ENCODE measurements at regions not wholly inside any gene's neighbourhood (a gene's known extent, or its start where the extent isn't known, plus 50 kb on each side); places are given as distances from the start of the nearest gene placed in this dataset.

DNA sequence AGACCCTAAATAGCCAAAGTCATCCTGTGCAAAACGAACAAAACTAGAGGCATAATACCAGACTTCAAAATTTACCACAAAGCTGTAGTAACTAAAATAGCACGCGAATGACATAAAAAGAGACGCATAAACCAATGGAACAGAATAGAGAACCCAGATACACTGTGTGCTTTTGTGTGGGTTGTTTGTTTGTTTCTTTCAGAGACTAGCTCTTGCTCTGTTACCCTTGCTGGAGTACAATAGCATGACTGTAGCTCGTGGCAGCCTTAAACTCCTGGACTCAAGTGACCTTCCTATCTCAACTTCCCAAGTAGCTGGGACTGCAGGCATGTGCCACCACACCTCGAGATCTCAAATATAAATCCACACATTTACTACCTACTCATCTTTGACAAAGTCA is 1314.6 kb upstream of the GBE1 start:
- no peak for DNase-seq

DNA sequence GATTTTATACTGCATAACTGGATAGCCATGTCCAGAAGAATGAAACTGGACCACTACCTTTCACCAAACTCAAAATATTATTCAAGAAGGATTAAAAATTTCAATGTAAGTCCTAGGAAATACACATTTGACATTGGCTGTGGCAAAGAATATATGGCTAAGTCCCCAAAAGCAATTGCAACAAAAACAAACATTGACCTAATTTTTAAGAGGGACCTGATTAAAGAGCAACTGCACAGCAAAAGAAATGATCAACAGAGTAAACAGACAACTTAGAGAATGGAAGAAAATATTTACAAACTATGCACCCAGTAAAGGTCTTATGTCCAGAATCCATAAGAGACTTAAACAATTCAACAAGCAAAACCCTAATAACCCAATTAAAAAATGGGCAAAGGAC is 1313.0 kb upstream of the GBE1 start:
- DNase-seq: no peak

DNA sequence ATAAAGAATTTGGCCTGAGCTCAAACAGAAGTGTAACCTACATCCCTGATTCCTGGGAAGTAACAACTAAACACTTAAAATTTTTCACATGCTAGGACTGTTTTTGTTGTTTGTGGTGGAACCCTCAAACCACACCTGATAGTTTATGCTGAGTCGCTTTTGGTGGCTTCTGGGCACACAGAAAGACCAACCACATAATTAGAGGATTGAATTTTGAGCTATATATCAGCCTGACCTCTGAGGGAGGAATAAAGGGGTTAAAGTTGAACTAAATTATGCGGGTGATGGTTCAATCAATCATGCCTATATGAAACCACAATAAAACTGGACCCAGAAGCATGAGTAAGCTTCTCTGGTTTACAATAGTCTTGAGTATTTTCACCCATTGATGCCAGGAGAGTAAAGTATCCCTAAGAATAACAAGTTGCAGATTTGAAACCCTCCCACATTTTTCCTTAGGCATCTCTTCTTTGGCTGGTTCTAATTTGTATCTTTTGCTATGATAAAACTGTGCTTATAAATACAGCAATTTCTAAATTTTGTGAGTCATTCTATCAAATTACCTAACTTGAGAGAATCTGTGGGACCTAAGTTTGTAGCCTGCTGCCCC is 1304.5 kb upstream of the GBE1 start:
- no peak for DNase-seq

DNA sequence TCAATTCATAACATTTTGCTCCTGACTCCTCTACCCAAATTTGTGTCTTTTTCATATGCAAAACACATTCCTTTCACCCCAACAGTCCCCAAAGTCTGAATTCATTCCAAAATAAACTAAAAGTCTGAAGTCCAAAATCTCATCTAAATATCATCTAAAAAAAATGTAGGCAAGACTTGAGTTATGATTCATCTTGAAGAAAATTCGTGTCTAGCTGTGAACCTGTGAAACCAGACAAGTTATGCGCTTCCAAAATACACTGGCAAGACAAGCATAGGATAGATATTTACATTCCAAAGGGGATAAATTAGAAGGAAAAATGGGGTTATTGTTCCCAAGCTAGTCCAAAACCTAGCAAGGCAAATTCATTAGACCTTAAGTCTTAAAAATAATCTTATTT is 1302.0 kb upstream of the GBE1 start:
- no peak for DNase-seq

DNA sequence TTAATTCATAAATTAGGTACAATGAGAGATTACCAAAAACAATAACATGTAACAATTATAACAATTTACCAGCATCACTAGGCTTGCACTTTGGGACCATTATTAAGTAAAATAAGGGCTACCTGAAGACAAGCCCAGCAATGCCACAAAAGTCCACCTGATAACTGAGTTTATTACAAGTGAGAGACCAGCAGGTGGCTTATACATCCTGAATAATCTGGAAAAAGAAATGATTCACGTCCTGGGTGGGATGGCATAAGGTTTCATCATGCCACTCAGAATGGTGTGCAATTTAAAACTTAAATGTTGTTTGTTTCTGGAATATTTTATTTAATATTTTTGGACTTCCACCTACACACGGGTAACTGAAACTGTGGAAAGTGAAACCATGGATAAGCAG is 1287.1 kb upstream of the GBE1 start:
- DNase-seq: no peak

DNA sequence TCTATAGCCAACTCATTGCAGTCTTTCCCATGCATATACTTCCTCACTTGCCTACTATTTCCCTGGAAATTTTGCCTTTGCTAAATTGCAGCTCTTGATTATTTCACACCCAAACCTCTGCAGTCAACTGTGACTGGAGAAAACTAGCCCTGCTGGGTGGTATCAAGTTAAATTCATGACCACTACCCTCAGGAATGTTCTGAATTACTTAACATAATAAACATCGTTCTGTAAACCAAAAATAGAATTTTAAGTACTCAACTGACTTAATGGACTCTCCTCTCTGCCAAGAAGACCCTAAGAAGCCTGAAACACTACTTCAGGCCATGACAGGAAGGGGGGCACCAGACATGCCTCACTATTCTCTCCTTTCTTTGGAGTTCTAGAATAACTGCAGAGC is 1278.0 kb upstream of the GBE1 start:
- DNase-seq: no peak

DNA sequence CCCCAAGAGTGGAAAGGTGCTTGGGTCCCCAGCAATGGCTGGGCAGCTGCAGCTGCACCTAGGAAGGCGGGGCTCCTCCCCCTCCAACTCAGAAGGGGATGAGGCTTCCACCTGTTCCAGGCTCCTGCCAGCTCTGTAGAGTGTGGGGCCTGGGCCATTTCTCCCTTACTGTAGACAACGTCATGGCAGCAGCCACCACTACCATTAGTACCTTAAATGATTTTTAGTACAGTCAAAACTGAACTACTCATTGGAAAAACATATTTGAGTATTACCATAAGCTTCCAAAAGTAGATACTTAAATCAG is 1274.2 kb upstream of the GBE1 start:
- no peak for DNase-seq

DNA sequence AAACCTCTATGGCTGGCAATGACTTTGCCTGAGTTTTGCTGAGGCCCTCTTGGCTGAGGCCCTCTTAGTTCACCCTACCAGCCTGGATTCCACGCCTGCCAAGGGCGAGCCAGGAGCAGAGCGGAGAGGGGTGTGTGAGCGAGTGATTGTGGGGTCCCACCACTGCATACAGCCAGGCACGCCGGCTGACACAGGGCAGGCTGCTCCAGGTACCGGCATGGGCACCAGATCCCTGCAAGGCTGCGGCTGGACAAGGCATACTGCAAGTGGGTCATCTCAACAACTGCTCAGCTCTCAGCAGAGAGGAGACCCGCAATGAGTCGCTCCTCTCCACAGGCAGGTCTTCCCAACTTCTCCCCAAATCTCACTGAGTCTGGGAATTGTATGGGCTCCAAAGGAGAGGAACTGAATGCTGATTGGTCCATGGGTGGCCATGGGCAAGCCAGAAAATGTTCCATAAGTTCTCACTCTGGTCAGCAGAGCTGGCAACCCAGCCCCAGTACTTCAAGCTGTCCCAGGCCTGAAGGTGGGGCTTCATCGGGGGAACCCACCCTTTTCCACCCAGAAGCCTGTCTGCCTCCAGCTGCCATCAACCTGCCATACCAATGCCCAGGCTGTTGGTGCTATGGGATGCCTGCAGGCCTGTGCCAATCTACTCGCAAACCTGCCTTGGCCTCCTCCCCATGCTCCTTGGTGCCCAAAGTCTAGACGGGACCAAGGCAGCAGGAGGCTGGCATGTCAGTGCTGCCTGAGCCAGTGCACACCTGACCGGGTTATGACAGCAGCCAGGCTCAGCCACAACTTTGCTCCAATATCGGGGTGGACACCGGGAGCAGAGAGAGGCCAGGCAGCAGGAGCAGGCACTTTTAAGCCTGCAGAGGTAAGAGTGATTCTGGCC is 1273.6 kb upstream of the GBE1 start:
- DNase-seq: no peak

DNA sequence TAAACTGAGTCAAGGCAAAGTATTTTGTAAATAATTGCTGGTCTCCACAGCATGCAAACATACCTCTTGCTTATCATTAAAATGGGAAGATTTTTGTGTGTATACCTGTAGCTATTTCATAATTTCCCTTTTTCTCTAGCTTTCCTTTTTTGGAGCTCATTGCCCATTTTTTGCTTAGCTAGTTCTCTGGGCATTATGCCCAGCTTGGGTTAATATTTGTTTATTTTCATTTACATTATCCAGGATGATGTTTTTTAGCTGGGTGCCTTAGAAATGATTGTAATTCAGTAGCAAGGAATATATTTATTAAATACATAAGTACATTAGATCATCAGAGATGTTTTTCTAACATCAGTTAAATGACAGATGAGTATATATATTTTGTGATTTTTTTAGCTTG is 1271.7 kb upstream of the GBE1 start:
- peak; percentile 16 to 50 for DNase-seq

DNA sequence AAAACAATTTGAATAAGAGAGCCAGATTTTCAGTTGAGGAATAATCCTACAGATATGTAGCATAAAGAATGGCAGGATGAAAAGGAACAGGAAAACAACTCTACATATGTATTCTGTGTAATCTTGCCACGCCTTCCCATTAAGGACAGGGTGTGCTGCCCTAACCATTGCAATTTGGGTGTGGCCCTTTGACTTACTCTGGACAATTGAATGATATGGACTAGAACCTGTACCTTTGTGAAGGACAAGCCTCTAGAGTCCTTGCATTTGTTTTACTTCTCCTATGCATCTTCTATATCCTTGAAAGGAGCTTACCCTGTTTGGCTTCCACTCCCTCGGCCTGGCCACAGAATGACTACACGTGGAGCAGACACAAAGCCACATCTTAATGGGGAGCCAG is 1261.6 kb upstream of the GBE1 start:
- no peak for DNase-seq

DNA sequence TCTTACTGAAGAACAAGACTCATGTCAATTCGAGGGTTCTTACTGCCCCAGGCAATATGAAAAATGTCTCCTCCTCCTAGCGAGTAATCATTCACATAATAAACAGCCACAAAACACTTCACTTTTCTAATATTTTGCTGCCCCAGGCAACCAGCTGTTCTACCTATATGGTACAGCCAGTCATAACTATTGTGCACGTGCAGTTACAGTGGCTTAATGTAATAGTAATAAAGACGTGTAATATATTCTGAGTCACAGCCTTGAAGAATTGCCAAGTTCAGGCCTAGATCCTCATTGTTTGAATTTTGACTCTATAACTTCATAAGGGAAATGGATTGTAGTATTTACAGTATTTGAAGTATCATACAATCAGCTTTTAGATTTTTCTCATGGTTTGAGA is 1250.0 kb upstream of the GBE1 start:
- DNase-seq: no peak

DNA sequence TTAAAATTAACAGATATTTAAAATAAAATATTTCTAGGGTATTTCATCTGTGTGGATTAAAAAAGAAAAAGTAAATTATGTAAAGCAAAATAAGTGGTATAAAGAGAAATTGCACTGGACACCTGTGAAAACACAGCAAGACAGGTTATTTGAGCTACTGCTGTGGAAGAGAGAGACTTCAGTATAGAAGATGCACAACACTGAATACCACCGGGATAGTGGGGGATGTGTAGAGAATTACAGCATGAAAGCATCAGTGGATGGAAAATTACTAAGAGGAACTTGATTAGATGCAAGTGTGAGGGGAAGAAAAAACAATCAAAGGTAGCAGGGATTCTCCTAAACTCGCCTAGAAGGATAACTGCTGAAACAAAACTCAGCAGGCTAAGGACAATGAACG is 1242.5 kb upstream of the GBE1 start:
- DNase-seq: peak in 1 of 2 experiments; percentile 7

DNA sequence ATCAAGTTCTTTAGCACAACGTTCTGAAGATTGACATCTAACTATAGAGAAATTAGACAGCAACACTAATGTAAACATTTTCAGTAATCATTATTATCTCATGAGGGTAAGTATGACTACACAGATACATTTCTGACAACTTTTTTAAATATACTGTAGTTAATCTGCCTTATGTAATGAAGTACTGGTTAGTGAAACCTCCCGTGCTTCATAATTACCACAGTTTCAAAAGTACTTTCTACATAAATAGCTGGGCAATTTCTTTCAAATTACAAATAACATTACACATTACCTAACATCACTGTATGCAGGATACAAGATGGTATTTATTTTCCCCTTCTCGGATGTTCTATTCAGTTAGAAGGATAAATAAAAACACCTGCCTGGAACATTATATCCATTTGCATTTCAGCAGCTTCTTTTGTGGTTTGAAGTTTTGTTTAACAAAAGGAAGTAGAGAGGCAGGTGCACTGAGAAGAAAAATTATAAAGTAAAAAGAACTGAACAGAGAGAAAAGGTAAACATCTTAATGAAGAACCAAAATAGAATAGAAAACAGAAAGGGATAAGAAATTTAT is 1241.5 kb upstream of the GBE1 start:
- DNase-seq: peak in 1 of 2 experiments; percentile 63

DNA sequence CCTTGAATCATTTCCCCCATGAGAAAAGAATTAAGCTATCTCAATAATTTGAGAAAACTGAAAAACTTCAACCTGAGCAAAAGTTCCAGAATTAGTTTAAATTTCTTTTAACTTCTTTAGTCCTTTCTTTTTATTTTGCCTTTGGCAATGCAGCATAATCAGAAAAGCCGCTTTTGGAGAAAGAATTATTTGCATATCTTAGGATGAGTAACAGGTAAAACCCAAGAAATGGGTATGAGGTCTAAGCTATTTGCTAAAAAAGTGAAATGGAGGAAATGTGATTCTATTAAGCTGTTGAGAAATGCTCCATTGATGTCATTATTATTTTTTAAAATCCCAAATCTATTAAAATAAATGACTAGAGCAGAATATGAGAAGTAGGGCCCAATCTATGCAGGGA is 1238.3 kb upstream of the GBE1 start:
- no peak for DNase-seq

DNA sequence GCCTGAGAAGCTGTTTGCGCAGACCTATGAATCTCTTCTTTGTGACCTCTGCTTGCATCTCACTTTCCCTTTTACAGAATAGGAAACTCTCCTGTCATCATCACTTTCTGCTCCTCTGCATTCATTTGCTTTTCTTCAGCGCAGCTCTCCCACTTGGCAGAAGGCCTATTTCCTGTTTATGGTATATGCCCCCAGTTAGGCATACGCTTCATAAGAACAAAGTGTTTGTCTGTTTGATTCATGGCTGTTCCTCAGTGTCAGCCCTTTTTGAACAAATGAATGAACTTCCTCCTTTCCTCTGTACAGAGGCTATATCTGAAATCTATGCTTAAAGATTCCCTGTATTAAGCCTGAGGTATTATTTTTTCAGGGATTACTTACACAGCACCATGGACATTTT is 1216.9 kb upstream of the GBE1 start:
- peak in 1 of 2 experiments; percentile 7 for DNase-seq

DNA sequence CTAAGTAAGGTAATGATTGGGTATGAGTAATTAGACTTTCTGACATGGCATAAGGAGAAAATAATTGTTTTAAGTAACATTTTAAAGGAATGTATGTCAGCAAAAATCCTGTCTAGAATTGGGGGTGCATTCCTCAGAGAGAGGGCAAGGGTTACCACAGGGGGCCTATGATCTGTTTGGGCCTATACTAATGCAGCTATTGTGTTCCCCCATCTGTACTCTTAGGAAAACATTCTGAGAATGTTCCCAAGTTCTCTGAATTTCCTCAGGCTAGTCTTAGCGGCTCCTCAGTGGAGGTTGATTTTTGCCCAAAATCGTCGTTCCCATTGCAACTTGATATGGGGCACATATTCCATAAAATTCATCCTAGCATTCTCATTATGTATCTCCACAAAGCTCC is 1216.4 kb upstream of the GBE1 start:
- no peak for DNase-seq

DNA sequence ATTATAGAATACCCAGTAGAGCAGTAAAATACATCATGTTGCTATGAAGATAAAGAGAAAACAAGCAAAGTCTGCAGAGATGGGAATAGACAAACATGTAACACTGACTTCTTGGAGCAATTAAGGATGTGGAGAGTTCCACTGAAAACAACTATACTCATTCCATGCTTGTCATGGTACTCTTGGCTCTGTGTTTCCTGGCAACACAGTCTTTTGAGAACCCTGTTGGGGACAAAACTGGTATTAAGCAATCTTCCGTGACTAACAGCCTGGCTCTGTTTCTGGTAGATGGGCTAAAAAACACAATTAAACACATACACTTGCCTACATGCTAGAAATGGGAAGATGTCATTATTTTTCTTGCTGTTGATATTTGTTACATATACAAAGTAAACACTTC is 1212.3 kb upstream of the GBE1 start:
- no peak for DNase-seq

DNA sequence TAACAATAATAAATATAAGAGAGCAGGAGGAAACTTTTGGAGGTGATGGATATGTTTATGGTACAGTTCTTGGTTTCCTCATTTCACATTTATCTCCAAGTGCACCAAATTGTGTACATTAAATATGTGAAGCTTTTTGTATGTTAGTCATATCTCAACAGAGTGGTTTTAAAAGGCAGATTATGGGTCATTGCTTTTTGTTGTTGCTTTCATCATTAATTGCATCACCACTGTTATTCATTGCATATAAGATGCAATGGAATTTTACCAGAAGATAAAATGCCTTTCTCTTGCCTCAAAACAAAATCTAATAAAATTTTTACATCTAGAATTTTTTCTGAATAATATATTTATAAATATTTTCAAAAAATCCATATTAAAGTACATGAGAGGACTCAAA is 1198.9 kb upstream of the GBE1 start:
- no peak for DNase-seq

DNA sequence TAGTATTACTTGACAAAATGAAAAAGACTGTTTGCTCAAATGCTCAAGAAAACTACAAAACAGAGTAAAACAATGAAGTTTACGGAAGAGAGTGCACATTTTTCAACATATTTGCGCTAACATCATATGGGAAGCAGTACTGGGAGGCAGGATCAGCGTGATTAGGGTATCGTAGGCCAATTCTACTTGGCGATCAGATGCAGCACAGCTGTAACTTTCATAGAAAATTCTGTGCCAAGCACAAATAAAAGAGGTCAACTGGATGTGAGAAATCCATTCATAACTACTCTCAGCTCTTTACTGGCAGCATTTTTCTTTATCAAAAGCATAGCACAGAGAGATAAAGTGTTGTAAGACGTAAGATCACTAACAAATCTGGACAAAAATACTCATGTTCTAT is 1196.3 kb upstream of the GBE1 start:
- no peak for DNase-seq

DNA sequence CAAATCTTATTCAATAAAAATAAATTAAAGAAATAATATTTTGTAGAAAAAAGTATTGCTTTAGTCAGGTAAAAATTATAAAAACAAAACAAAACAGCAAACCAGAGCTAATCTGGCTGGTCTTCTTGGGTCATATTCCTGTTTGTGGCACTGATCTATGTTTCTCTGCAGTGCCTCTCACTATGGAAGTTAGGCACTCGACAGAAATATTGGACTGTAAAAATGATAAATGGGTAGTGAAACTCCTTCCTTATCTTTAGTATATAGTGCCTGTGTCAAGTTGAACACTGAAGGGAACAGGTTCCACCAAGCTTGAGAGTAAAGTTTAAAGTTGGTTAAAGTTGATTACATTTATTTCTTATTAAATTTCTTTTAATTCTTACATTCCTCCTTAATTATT is 1195.6 kb upstream of the GBE1 start:
- DNase-seq: no peak

DNA sequence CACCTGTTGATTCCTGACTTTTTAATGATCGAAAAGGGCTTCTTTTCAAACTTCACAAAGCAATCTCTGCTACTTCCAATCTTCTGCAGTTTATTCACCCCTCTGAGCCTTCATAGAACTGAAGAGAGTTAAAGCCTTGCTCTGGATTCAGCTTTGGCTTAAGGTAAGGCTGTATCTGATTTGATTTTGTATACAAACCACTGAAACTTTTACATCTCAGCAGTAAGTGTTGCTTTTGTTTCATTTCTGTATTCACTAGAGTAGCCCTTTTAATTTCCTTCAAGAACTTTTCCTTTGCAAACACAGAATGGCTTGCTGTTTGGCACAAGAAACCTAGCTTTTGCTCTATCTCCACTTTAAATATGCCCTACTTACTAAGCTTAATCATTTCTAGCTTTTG is 1193.0 kb upstream of the GBE1 start:
- no peak for DNase-seq

DNA sequence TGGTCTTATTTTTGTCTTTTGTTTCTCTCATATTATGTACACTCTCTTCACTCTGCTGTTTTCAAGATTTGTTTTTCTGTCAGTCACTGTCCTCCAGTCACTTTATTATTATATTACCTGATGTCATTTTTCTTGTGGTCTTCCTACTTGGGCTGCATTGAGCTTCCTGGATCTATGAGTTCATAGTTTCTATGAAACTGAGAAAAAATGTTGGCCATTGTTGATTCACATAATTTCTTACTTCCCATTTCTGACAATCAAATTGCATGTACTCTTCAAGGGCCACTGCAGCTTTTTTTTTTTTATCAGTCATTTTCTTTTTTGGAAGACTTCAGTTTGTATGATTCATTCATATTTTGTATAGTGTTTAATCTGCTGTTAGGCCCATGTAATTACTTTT is 1180.6 kb upstream of the GBE1 start:
- DNase-seq: no peak

DNA sequence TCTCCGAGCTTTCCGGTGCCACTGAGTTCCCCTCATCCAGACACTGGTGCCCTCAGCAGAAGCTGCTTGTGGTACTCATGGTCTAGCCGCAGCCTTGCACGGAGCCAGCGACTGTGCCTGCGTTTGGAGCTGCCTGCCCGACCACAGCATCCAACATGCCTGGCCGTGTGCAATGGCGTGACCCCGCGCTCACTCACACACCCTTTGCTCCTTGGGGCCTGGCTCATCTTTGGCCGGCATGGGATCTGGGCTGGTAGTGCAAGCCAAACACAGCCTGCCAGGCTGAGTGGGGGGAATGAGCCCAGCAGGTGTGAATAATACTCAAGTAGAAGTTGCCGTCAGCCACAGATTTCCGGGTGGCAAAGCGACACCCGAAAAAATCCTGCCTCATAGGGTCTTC is 1178.7 kb upstream of the GBE1 start:
- DNase-seq: no peak

DNA sequence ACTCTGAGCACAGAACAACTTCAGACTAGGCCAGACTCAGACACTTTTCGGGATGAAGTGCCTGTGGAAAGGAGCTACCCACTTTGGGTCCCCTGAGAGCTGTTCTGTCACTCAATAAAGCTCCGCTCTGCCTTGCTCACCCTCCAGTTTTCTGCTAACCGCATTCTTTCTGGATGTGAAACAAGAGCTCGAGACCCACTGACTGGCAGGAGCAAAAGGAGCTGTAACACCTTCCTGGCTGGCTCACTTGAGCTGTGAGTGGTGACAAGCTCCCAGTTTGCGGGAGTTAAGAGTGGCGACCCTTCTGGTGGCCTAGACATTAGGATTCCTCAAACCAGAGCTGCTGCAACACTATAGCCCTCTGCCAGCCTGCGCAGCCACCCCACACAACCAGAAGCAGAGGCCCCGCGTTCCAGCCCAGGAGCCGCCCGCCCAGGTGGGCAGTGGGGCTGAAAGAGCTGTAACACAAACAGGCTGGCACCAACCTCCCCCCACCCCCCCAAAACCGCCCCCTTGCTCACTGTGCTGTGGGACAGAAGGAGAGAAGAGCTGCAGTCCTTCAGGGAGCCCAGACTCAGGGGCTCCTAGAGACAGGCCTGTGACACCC is 1178.1 kb upstream of the GBE1 start:
- no peak for DNase-seq

All from NCI-H2081 (cell line).